ENCODE measurements at regions not wholly inside any gene's neighbourhood (a gene's known extent, or its start where the extent isn't known, plus 50 kb on each side); places are given as distances from the start of the nearest gene placed in this dataset.

DNA sequence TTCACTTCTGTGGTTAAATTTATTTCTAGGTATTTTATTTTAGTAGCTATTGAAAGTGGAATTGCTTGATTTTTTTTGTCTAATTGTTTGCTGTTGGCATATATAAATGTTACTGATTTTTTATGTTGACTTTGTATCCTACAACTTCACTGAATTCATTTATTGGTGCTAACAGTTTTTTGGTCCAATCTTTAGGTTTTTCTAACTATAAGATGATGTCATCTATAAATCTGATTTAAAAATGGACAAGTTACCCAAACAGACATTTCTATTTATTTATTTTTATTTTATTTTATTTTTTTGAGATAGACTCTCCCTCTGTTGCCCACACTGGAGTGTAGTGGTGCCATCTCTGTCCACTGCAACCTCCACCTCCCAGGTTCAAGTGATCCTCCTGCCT, 162.3 kb downstream of the COX7C start:
- DNase-seq (ENCODE audit: low spot score) = no peak

DNA sequence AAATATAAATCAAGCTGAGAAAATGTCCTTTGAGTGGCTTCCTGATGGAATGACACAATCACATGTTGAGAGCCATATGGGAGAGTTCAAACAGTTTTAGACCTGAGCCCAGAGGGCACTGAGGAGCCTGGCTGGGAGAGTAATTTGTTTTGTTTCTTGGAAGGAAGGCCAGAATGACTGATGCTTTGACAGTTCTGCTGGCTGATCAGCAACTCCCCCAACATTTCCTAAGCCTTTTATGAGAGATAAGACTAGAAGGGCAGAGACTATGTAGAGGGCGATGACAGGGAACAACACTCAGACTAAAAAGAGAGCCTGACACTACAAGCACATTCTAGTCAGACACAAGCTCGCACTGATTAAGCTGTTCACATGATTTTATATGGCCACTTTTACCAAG, 169.2 kb downstream of the COX7C start:
- DNase-seq (ENCODE audit: low spot score) = no peak

DNA sequence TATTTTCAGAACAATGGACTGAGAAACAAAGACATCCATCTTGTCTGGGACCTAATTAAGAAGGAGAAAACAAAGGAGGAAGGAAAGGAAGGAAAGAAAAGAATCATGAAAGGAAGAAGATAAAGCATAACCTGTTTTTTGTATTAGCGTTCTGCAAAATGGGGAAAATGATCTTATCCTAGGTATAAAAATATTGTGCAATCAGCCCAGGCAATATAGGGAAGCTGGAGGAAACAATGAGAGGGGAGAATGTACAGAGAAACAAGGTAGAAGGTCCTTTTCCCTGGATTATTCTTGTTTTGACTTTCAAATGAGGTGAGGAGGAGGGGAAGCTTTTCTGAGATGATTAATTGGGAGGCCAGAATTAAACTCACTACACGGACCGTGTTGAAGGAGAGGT, 177.9 kb downstream of the COX7C start:
- no peak for DNase-seq (ENCODE audit: low spot score)

DNA sequence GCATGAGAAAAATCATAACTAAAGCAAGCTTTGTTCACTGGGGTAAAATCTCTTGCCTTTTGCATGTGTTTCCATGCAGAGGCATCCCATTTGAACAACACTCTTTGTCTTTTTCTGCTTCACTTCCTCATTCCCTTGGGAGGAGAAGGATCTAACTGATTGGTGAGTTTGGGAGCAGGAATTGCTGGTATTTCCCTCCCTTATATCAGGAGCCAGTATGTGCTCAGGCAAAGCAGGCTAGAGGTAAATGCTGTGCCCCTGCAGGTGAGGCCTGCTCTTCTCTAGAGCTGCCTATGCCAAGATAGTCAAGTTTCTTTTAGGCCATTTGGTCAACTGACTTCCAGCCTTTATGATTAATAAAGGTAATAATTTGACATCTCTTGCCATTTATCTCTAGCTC, 179.9 kb downstream of the COX7C start:
- no peak for DNase-seq (ENCODE audit: low spot score)

DNA sequence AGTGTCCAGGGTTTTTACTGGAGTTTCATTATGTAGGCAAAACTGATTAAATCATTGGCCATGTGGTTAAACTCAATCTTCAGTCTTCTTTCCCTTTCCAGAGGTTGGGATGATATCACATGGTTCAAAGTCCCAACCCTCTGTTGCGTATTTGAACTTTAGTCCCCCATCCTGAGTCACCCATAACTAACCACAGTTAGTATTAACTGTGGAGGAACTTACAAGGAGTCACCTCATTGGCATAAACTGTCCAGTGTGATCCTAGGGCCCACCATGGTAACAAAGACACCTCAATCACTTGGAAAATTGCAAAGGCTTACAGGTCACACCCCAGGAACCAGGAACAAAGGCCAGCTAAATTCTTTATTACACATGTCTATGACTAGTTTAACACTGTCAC, 188.5 kb downstream of the COX7C start:
- no peak for DNase-seq (ENCODE audit: low spot score)

DNA sequence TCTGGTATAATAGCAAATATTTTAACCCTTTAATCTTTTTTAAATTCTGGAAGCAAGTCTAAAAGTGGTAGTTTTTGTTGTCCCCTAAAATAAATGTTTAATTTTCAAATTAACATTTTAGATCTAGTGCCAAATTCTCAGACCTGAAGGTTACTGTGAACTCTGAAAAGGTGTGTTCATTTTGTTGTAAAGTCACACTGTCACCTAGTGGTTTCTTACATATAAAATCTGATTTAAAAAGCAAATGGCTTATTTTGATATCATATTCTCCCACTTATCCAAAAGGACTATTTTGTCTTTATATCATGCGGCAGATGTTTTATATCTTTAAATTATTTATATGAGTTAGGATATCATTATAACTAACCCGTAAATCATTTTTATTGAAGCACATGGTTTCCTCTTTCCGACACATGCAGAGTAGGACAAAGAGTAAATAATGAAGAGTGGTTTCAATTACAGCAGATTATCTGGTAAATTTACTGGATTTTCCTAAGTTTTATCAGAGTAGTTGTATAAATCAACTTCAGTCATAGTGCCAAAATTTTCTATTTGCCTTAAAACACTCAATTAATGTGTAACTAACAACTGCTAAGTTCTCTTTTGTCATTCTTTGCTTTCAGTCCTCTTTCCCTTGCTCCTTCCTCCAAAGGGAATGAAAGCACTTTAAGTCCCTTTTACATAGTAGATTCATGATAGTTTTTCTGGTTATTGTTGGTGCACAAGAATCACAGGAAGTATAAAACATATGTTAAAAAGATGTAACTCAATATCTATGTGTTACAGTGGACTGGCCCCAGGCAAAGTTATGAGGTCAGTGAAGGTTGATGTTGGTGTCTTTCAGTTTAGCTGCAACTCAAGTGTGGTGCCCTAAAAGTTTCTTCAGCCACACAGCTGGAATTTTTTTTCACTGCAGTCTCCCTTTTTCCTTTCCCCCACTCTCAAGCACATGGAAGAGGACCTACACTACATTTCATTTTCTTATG, 189.6 kb downstream of the COX7C start:
- no peak for DNase-seq (ENCODE audit: low spot score)

DNA sequence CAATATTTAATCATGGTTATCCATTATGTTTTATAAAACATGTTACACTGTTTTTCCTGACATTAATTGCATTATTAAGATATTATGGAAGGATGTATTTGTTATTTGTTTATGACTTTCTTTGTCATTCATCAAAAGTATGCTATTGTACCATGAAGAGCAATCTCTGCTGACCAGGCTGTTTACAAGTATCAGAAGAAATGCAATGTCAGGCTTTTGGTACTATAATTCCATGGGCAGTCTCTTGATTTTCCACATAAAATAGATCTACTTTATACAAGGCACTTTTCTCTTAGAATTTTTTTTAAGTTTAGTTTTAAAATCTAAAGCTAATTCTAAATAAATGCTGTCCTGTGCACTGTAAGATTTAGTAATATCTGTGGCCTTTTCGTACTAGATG, 196.6 kb downstream of the COX7C start:
- DNase-seq (ENCODE audit: low spot score) = no peak

DNA sequence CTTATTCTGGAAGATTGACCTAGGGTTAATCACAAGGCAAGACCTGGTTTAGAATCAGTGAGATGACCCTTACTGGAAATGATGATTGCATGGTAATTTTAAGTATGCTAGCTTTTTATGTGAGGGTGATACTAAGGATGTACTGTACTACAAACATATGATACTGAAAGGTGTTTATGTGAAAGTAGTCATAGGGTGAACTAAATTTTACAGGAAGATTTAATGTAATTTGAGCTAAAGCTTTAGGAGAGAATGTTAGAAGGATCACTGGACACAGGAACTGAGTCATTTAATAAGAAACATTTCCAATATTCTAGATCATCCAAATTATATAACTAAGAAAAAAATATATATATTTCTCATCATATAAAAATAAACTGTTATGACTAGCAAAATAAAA, 197.2 kb downstream of the COX7C start:
- no peak for DNase-seq (ENCODE audit: low spot score)

DNA sequence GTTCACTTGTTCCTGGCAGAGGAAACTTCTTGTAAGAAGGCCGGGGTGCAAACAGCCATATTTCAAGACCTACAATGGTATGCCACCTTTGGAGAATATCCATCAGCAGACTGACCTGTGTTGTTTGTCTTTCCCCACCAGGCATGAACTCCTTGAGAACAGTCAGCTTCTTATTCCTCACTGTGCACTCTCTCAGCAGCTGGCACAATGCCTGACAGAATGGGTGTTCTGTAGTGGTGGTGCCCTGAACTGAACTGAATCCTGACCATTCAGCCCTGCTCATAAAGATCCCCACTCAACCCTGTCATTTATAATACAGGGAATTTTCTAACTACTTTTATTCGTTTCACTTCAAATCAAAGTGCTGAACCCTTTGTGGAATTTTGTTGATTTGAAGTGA, 206.9 kb downstream of the COX7C start:
- DNase-seq (ENCODE audit: low spot score) = no peak

DNA sequence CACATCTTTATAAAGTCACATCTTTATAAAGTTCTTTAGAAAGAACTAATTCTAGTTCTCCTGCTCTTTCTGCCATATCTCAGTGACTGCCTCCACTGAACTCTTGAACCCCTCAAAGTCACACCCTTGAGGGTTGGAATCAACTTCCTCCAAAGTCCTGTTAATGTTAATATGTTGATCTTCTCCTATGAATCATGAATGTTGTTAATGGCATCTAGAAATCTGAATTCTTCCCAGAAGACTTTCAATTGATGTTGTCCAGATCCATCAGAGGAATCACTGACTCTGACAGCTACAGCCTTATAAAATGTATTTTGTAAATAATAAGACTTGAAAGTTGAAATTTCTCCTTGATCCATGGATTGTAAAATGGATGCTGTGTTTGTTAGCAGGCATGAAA, 213.4 kb downstream of the COX7C start:
- no peak for DNase-seq (ENCODE audit: low spot score)

DNA sequence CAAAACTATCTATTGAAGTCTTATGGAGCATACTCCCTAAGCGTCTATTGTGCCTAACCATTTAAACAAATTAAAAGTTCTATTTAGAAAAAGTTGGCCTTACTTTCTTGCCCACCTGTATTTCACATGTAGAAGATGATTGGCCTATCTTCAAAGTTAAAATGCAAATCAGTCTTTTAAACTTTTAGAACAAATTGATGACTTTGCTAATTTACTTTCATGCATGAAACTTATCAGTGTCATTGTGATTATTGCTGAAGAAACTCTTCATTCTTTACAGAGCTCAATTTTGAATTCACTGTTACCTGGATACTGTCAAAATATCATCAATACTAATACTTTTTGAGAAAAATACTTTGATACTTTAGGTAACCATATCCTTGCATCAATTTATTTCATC, 216.1 kb downstream of the COX7C start:
- no peak for DNase-seq (ENCODE audit: low spot score)

DNA sequence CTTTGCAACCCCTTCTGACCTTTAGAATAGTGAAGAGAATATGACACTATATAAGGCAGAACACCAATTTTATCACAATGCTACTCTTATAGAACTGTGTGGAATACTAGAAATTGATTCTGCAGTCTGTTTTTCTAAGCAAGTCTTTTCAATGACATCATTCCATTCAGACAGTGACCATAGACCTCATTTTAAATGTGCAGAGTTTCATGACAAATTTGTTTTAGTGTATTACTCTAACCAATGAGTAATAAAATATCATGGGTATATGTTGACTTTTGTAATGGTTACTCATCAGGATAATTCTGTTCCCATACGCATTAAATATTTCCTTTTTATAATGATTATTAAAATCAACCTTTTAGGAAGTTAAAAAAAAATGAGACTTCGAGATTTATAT, 219.9 kb downstream of the COX7C start:
- no peak for DNase-seq (ENCODE audit: low spot score)

DNA sequence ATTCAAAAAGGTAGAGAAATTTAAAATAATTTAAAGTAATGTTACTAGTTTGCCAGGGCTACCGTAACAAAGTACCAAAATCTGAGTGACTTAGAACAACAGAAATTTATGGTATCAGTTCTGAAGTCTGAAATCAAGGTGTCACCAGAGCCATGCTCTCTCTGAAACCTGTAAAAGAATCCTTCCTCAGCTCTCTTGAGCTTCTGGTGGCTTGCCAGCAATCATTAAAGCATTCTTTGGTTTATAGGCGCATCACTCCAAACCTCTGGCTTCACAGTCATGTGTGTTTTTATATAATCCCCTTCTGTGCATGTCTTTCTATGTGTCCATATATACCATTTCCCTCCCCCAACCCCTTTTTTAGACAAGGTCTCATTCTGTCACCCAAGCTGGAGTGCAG, 220.3 kb downstream of the COX7C start:
- no peak for DNase-seq (ENCODE audit: low spot score)

DNA sequence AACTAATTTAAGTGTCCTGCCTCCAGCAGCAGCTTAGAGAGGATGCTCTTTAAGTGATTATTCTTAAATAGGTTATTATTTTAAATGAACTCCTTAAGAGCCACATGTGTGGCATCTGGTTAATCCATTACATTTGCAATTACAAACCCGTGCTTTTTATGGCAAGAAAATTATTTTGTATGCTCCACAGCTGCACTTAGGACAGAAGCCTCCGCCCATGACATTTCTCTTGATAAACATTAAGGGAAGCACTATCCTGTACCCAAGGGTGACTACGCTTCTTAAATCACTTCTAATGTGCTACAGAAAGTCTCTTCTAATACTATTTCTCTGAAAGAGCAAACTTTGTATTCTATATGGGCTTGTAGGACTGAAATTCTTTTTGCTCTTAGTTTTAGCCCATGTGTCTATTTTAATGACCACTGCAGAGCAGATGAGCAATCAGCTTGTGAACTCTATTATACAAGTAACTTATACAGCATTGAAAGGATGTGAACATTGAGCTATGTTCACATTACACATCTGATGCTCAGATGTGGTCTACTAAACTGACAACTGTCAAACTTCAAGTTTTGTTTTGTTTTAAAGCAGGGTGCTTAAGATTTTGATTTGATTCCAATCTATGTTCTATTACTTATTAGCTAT, 223.4 kb downstream of the COX7C start:
- no peak for DNase-seq (ENCODE audit: low spot score)

DNA sequence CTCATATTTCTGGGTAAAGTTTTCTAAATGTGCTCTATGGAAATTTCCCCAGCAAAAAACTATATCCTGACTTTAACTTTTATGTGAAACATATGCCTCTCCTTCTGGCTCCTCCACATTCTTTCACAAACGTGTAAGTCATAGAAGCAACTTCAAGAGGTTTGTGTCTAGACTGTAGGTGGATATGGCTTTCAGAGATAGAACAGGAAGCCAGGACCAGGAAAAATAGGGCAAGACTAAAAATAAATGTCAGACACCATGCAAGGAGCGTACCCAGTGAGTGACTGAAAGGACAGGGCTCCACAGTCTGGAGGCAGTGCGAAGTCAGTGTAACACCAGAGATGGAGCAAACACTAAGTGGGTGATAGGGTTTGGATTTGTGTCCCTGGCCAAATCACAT, 240.7 kb downstream of the COX7C start:
- no peak for DNase-seq (ENCODE audit: low spot score)

DNA sequence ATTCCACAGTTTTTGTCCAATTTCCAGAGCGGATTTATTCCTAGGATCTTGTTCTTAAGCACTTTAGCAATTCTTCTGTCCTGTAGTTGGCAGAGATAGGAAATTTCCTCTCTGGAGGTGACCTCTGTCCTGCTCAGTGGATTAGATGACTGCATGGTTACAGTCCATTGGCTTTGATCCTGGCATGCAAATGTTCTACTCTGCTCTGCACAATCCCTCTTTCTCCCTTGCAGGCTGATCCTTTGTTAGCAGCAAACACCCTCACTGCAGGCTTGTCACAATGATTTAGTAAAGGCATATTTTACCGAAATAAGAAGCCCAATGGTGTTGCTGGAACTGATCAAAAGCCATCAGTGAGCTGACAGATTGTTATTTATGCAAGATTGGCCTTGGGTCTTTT, 243.8 kb downstream of the COX7C start:
- no peak for DNase-seq (ENCODE audit: low spot score)

DNA sequence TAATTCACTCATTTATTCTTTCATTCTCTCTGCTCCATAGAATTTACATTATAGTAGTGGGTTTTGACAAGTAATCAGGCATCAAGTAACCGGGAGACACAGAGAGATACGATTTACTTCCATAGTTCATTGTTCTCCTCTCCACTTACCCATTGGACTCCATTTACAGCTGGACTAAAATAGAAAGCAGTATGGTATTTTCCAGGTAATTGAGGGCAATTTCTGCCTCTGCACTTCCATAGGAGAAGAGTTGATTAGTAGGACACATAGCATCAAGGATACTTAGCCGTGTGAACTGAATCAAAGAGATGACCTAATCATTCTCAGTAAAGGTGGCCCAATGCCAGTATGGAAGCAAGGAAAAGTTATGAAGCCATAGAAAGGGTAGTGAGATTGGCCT, 244.4 kb downstream of the COX7C start:
- no peak for DNase-seq (ENCODE audit: low spot score)

DNA sequence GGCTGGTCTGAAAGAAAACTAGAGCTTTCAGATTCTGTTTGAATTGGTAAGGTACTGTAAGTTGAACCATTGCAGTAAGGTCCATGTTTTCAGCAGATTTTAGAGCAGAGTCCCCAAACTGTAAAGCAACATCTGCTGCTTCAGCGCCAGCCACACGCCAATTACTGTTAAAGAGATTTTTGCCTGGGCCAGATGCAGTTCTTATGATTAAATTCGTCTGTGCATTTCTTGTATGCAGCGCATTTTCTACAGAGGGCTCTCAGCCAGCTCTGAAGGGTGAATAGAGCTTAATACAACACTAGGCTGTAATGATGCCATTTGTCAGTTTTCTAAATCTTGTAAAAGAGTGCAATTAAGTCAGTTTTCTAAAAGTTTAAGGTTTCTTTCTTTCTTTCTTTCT, 246.3 kb downstream of the COX7C start:
- no peak for DNase-seq (ENCODE audit: low spot score)

DNA sequence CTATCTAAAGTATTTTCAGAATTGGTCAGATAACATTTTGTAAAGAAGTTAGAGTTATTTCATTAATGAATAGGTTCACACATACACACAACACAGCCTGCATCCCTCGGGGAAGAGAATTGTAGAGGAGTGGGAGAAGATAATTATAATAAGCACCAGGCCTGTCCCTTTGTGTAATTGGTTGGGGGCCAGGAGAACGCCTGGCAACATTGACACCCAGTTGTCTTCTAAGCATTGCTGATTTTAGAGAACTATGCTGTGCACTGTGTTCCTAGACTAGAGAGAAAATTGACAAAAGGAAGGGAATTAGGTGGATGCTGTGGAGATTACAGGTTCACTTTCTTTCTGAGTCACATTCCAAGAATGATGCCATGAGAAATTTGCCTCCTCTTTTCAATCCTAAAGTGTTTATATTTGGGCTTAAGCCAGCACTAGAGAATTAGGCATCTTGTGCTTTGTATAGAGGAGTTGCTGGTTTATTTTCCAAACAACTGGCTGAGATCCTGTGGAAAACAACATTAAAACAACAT, 247.6 kb downstream of the COX7C start:
- no peak for DNase-seq (ENCODE audit: low spot score)

DNA sequence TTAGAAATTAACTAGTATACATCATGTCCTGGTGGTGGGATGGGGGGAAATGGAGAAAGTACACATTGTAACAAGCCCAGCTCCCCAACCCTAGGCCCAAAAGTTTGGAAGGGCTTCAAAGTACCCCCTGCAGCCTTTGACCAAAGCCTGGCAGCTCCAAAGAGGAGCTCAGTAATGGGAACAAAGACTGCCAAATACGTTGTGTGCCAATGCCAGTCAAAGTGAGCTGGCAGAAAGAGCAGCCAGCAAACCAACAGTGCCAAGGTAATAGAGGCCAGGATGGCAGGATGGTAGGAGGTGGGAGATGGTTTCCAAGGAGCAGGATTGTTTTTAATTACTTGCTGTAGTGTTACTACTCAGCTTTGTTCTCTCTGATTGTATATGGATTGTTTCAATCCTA, 248.3 kb downstream of the COX7C start:
- no peak for DNase-seq (ENCODE audit: low spot score)

DNA sequence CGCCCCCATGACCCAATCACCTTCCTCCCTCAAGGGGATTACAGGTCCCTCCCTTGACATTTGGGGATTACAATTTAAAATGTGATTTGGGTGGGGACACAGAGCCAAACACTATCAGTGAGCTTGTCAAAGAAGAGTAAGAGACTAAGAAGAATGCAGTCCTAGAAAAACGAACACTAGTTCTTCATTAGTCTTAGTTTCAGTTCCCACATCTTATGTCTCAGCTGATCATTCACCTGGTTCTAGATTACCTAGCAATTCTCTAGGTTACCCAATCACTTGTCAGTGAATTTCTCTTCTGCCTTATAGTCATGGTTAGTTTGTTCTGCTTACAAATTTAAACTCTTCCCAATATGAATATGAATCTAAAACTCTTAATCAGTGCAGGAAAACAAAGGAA, 251.5 kb downstream of the COX7C start:
- no peak for DNase-seq (ENCODE audit: low spot score)

DNA sequence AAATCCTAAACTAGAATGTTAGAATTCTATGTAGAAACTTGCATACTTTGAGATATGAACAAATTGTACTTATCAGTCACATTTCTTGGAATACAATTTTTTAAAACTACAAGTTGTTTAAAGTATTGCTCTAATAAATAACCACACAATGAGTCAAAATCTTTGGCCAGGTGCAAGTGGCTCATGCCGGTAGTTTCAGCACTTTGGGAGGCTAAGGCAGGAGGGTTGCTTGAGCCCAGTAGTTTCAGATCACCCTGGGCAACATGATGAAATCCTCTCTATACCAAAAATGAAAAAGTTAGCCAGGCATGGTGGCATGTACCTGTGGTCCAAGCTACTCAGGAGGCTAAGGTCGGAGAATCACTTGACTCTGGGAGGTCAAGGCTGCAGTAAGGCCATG, 257.8 kb downstream of the COX7C start:
- no peak for DNase-seq (ENCODE audit: low spot score)

DNA sequence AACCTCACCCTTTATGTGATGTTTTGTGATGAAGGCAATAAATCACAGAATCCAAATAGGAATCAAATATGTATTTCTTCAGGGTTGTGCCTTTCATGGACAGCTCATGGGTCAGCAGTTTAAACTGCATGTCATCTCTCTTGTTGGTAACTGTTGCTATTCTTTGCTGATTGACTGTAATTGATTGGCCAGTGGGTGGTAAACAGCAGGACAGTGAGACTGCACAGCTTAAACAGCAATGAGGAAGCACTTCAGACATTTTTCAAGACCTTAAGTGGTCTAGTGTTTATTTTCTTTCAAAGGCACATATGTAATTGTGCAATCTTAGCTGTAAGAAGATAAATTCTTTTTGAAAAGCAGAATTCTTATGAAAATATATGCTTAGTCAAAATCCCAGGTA, 260.5 kb downstream of the COX7C start:
- no peak for DNase-seq (ENCODE audit: low spot score)
